GM12865 (cell line): ENCODE measurements at regions not wholly inside any gene's neighbourhood (a gene's known extent, or its start where the extent isn't known, plus 50 kb on each side); places are given as distances from the start of the nearest gene placed in this dataset.

Experiments
- DNase-seq: peaks from one replicate; pipeline ENCODE4 v3.0.0; 2010; ENCODE audit warnings: low read depth
- H3K4me3 ChIP-seq: 2 replicates; pipeline ENCODE4 v1.5.1; 2011; ENCODE audit warnings: mild to moderate bottlenecking, low read depth, low read length, control low read depth
- CTCF ChIP-seq: IDR thresholded peaks from 2 replicates; pipeline ENCODE4 v1.5.1; 2011; ENCODE audit warnings: low read length, control low read depth, low read depth, inconsistent platforms; ENCODE audit not compliant: insufficient read depth; ENCODE audit errors: missing control alignments

- no peak for TF ChIP-seq CTCF
- no peak for DNase-seq
- H3K4me3 ChIP-seq = no peak overlapping the region
These were observed 621.5 kb upstream of the B3GAT1 start for GRCh38 chr11:135033540-135033939.

DNA sequence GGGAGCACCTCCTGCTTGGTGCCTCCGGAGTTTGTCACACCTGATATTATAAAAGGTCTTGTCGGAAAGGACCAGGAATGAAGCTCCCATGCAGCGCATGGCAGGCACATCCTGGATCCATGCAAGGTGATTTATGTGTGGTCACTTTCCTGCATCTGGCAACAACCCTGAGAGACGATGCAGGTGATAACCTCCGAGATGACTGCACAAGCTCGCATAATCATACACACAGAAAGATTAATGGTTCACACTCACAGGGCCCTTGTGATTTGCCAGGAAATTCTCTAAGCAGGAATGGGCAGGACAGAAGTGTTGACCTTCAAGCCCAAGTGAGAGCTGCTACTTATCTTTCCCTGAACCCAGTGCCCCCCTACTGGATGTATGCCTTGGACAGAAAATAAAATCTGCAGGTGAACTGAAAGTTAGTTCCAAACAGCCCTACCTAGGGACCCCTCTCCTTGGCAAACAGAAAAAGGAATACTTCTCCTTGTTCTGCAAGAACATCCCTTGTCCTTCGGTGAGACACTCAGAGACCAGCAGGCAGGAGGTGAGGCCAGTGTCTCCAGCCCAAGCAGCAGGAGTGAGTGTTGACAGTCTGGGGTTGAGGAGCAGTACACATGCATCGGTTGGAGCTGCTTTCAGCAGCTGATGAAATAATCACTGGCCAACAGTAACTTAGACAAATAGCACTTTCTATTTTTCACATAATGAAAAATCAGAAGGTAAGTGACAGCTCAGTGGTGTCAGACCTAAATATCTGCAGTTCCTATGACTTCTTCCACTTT, 619.4 kb upstream of the B3GAT1 start:
- DNase-seq = no peak
- no peak for TF ChIP-seq CTCF
- H3K4me3 ChIP-seq = no peak overlapping the region

DNA sequence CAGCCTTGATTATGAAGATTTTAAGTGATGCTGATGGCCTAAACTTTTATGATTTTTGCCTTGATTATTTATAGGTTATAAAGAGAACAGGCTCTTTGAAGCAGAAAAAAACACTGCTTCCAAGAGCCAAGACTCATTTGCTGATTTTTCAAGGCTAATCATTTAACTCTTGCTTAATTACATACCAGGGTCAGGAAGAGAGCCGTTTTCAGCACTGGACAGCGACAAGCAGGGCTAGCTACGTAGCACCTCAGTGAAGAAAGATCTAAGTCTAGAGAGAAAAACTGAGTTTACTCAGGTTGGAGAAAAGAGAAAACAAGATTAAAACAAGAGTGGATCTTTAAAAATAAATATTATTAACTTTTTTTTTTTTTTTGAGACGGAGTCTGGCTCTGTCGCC, 615.4 kb upstream of the B3GAT1 start:
- peak; percentile 34 for DNase-seq
- no peak overlapping the region for H3K4me3 ChIP-seq
- no peak for TF ChIP-seq CTCF

GRCh38 chr11:135023499-135023898, 611.5 kb upstream of the B3GAT1 start:
- TF ChIP-seq CTCF = no peak
- H3K4me3 ChIP-seq = no peak overlapping the region
- DNase-seq = no peak

- TF ChIP-seq CTCF = no peak
- no peak overlapping the region for H3K4me3 ChIP-seq
- DNase-seq = no peak
These were observed 610.4 kb upstream of the B3GAT1 start for GRCh38 chr11:135022454-135022853.

GRCh38 chr11:135019899-135020298, 607.9 kb upstream of the B3GAT1 start:
- H3K4me3 ChIP-seq = no peak overlapping the region
- no peak for DNase-seq
- no peak for TF ChIP-seq CTCF

GRCh38 chr11:135019343-135019871, 607.4 kb upstream of the B3GAT1 start:
- DNase-seq = no peak
- no peak overlapping the region for H3K4me3 ChIP-seq
- TF ChIP-seq CTCF = no peak
